Esophagus mucosa (tissue), 1 donor: ENCODE measurements at regions not wholly inside any gene's neighbourhood (a gene's known extent, or its start where the extent isn't known, plus 50 kb on each side); places are given as distances from the start of the nearest gene placed in this dataset.

Source experiments
- ATAC-seq: fragments of 200-7000 bp; cut with Tn5 transposase; one replicate; pipeline ENCODE4 v1.9.1; 2020
- donor health status: DM: yes; HTN: yes; CAD: no.

DNA sequence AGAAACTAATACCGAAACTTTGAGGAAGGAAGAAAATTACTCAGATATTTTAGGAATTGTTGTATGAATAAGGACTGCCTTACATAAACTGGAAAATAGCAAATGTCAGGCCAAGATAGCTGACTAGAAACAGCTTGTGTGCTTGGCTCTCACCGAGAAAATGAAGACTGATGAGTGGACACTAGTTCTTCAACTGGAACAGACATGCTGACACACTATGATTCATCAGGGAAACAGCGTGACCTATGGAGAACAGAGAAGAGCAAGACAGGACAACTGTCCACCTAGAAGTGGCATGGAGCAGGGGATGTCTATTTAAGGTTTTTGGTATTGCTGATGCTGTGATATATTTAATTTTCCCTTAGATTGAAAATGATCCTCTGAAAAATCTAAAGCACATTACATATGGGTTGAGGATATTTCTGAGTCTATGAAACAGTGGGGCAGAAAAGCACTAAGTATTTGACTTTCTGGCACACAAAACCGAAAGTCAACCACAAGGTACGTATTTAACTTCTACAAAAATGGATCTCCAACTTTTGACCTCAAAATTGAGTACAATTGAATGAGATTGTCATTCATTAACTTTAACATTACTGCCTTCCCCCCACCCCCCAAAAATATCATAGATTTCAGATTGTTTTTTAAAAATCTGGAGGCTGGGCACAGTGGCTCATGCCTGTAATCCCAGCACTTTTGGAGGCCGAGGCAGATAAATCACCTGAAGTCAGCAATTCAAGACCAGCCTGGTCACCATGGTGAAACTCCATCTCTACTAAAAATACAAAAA, 863.2 kb downstream of the LRFN5 start:
- ATAC-seq, result no peak

DNA sequence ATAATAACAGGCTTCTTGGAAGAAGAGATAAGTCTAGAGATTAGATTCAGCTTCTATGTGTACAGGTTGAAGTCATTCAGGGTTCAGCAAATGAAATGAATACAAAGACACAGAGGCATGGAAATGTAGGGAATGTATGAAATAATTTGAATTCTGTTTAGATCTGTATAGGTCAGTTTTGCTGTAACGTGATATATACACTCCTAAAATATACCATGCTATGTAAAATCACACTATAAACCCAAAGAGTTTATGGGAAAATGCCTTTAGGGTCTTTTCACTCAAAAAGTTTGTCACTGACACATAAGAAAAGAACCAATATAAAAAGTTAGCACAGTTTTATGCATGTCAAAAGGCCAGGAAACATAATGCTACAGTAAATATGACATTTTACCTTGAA, 854.0 kb downstream of the LRFN5 start:
- no peak for ATAC-seq

GRCh38 chr14:42459171-42459685, 852.6 kb downstream of the LRFN5 start:
- no peak for ATAC-seq

DNA sequence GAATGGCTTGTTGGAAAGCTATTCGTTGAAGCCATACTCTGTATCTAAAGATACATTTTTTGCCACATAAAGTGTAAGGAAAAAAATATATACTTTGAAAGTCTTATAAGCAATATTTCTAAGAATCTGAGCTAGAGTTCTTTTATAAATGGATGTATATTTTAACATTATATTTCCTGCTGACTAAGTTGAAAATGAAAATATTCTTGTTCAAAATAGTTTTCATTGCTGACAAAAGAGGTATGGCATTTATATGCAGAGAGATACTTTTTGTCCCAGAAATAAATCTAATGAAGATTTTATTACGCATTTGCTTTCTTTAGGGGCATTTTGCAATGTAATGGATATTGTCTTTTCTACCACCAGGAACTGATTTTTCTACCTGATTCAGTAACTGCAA, 834.9 kb downstream of the LRFN5 start:
- ATAC-seq, result no peak

- ATAC-seq, result no peak
Observed at GRCh38 chr14:42437809-42438208, 831.1 kb downstream of the LRFN5 start.

GRCh38 chr14:42429401-42429800, 822.7 kb downstream of the LRFN5 start:
- peak; percentile 85 for ATAC-seq

GRCh38 chr14:42428996-42429395, 822.3 kb downstream of the LRFN5 start:
- peak; percentile 100 for ATAC-seq

DNA sequence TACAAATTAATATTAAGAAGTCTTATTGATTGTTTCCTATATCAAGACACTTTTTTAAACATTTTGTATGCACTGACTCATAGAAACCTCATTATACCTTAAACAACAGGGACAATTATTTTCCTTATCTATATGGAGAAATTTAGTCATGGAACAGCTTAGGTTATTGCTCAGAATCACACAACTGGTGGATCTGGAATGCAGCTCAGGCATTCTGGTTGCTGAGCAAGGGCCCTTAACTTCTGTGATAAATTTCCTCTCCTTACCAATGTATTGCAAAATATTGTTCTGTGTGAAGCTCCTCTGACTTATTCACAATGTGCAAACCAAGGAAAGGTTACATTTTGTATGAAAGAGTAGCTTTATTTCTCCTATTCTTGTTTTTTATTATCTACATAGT, 817.8 kb downstream of the LRFN5 start:
- no peak for ATAC-seq

DNA sequence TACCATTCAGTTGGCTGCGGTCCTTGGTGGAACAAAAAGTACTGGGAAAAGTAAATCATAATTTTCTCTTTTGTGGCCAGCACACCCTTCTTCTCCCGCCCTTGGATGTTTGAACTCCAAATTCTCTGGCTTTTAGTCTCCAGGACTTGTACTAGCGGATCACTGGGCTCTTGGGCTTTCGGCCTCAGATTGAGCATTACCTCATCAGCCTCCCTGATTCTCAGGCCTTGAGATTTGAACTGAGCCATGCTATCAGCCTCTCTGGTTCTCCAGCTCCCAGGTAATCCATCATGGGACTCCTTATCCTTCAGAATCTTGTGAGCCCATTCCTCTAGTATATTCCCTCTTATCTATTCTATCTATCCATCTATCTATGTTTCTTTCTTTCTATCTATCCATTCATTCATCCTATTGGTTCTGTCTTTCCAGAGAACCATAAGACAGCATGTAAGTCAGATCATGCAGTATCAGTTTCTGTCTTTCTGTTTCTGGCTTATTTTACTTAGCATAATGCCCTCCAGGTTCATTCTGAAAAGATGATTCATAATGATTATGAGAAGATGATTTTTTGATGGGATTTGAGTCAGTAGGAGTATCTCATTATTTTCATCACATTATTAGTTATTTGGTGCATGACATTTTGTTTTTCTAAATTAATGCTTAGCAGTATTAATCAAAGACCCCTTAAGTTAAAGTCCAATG, 814.9 kb downstream of the LRFN5 start:
- no peak for ATAC-seq

GRCh38 chr14:42420071-42420470, 813.4 kb downstream of the LRFN5 start:
- no peak for ATAC-seq

- no peak for ATAC-seq
Observed at GRCh38 chr14:42407153-42407552, 800.5 kb downstream of the LRFN5 start.

DNA sequence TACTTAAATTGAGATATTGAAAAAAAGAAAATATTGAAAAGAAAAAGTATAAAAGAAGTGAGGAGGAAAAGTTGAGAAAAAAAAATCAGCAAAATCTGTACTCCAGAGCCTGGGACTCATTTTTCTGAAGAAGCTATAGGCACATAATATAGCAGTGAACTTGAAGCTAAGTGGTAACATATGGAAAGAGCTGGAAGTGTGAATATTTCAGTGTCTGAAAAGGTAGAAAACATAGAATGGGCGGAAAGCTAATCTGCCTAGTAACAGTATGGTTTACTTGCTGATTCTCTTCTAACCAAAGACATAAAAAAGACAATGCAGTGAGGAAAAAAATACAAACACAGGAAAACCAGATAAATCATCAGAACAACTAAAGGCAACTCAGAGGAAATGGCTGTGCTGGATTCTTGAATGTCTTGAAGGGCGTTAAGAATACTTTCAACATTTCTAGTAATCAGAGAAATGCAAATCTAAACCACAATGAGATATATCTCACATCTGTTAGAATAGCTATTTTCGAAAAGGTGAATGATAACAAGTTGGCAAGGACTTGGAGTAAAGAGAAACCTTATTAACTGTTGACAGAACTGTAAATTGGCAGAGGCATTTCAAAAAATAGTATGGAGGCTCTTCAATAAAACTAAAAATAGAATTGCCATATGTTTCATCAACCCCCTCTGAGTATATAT, 784.6 kb downstream of the LRFN5 start:
- ATAC-seq, result no peak

GRCh38 chr14:42378880-42379279, 772.2 kb downstream of the LRFN5 start:
- ATAC-seq, result no peak

- ATAC-seq, result no peak
Observed at GRCh38 chr14:42378274-42378673, 771.6 kb downstream of the LRFN5 start.

- ATAC-seq, result no peak
Observed at GRCh38 chr14:42374332-42374731, 767.7 kb downstream of the LRFN5 start.

DNA sequence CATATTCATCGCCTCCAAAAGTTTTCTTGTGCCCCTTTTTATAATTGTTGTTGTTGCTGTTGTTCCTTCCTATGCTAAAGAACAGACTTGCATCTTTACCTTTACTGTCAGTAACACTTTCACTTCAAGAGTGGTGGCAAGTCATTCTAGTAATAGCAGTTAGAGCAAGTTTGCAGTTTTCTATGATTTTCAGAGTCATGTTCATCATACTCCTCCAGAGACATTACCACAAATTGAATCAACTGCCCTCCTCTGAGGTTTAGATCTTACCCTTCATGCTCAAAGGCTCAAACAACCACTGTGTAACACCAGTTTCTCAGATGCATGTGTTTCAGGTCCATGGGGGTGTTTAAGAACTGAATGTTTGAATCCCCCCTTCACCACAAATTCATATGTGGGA, 763.4 kb downstream of the LRFN5 start:
- no peak for ATAC-seq

- ATAC-seq, result no peak
Observed at GRCh38 chr14:42368234-42368633, 761.6 kb downstream of the LRFN5 start.

GRCh38 chr14:42353315-42353714, 746.6 kb downstream of the LRFN5 start:
- no peak for ATAC-seq

DNA sequence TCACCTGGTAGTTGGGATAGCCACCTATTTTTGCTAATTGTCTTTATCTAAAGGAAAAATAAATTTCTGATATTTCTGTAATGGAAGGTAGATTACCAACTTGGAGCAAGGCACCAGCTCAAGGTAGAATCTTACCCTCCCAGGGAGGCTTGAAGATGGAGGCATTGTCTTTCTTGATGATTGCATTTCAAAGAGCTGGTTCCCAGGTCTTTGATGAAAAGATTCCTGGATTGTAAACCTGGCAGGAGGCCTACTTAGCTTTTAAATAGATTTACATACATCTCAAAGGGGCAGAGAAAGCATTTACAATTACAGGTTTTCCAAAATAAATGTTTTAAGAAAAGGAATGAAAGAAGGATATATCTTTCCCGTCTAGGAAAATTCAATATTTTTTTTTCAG, 729.2 kb downstream of the LRFN5 start:
- ATAC-seq, result no peak

DNA sequence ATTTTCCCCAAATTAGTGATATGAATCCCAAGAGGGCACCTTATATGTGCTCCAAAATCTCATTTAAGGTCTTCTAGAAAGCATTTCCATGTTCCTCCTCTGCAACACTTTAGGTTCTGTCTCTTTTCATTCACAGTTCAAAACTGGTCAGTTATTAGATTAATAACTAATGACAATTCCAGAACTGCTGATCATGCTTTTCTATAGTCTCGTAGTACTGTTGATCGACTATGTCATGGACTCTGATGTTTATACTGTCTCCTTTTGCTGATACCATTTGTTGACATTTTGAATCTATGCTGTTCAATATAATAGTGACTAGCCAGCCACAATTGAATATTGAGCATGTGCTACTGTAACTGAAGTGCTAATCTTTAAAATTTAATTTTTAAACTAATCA, 728.3 kb downstream of the LRFN5 start:
- ATAC-seq, result no peak

DNA sequence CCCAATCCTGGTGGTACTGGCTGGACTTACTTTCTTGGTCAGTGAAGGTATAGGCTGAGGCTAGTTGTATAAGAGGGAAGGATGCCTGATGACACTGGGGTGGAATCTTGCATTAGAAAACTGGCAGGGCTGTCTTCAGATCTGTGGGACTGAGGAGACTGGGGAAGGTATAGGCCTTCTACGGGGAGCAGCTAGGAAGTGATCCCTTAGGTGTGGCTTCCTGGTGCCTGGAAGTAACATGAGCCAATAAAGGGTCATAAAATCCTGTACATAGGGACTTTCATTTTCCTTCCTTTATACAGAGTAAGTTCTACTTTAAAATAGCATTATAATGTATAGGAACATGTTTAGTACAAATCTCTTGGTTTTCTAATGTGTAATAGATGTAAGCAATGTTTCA, 716.8 kb downstream of the LRFN5 start:
- no peak for ATAC-seq

DNA sequence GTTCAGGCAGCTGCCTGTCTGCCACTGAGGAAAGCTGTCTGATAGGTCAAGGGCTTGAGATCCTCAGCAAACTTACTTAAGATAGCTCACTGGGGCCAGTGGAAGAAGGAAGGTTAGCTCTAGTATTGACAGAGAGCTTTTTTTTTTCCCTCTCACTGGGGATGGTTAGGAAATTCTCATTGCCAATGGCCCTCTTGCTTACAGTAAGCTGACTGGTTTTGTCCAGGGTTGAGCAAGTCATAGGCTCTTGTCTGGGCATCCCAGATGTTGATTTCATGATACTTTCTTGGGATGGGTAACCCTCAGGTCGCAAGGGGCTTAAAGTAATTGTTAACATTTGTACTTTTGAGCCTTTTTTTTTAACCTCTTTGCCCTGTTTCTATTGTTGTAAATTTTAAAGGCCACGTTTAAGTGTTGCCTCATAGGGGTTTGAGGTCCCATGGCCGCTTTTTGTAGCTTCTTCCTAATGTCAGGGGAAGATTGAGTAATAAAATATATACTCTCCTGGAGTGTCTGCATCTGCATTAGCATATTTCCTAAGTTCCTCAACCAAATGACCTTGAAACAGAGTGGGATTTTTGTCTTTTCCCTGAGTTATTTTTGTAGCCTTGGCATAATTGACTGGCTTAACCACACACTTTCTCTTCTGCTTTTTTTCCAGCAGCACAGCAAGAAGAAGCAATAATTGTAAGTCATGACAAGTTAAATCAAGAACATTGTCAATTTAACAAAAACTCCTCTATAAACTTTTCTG, 716.0 kb downstream of the LRFN5 start:
- ATAC-seq, result no peak

DNA sequence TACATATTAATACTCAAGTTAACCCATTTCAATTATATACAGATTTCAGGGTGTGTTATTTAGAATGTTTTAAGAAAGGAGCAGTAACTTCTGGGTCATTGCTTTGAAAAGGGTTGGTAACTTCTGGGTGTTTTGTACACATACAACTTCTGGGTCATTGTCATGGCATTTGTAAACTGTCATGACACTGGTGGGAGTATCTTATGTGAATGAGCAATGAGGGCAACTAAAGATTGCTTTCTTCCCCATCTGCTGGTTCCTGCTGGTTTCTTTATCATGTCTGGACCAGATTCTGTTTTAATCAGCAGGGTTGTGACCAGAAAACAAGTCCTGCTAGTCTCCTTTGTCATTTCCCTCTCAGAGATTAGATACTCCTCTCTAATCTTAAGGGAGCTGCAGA, 713.3 kb downstream of the LRFN5 start:
- ATAC-seq, result no peak
